ENCODE measurements at regions not wholly inside any gene's neighbourhood (a gene's known extent, or its start where the extent isn't known, plus 50 kb on each side); places are given as distances from the start of the nearest gene placed in this dataset.

DNA sequence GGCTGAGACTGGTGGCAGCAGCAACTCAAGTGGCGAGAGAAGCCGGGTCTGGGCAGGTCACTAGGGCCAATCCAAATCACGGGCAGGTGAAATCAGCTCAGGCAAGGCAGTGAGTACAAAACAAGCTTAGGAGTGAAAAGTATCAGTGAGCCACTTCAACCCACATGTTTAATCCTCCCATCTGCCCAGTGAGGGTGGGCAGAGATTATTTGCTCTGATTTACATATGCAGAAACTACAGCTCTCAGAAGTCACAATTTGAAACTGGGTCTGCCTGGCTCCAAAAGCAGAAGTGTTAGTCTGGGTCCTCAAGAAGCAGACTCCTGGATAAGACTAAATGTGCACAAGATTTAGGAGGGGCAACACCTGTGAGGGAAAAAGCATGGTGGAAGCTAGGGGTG, 173.7 kb upstream of the LRFN2 start:
- H3K4me3 ChIP-seq (ENCODE audit: low read length in 2 of 2): no peak overlapping the region
- H3K4me1 ChIP-seq (ENCODE audit: control insufficient read depth in 1 of 2, insufficient read depth in 2 of 2, low read length in 2 of 2): no peaks in the 10 kb centered on the region
- DNase-seq (no peak), ATAC-seq (ENCODE audit: low FRiP score) (no peak)
- 95 to 98% methylated on average over 3 of the region's 3 CpGs for WGBS, 2 donors
- H3K9me3 ChIP-seq (ENCODE audit: control insufficient read depth, low read length): no peaks in the 10 kb centered on the region
- no peaks in the 10 kb centered on the region for H3K36me3 ChIP-seq (ENCODE audit: control insufficient read depth in 1 of 2, insufficient read depth in 2 of 2, low read length in 1 of 2)
- no peaks in the 10 kb centered on the region for H3K27me3 ChIP-seq (ENCODE audit: control insufficient read depth in 1 of 2, insufficient read depth in 2 of 2, low read length in 1 of 2)
- no peak overlapping the region for H3K27ac ChIP-seq (ENCODE audit: low read depth in 1 of 2, low read length in 2 of 2)
- intact Hi-C loops (cut with DNase I): no loop called here

- Histone ChIP-seq H3K27me3 (ENCODE audit: control insufficient read depth in 1 of 2, insufficient read depth in 2 of 2, low read length in 1 of 2) (no peaks in the 10 kb centered on the region), H3K9me3 (ENCODE audit: control insufficient read depth, low read length) (no peaks in the 10 kb centered on the region), H3K27ac (ENCODE audit: low read depth in 1 of 2, low read length in 2 of 2) (no peak overlapping the region), H3K4me1 (ENCODE audit: control insufficient read depth in 1 of 2, insufficient read depth in 2 of 2, low read length in 2 of 2) (no peaks in the 10 kb centered on the region), H3K36me3 (ENCODE audit: control insufficient read depth in 1 of 2, insufficient read depth in 2 of 2, low read length in 1 of 2) (no peaks in the 10 kb centered on the region), H3K4me3 (ENCODE audit: low read length in 2 of 2) (no peak overlapping the region)
- DNase-seq (no peak), ATAC-seq (ENCODE audit: low FRiP score) (no peak)
- intact Hi-C loops (cut with DNase I): no loop called here
- 85 to 90% methylated on average over 5 of the region's 5 CpGs for WGBS, 2 donors
These were observed 172.7 kb upstream of the LRFN2 start for GRCh38 chr6:40759838-40760237.

DNA sequence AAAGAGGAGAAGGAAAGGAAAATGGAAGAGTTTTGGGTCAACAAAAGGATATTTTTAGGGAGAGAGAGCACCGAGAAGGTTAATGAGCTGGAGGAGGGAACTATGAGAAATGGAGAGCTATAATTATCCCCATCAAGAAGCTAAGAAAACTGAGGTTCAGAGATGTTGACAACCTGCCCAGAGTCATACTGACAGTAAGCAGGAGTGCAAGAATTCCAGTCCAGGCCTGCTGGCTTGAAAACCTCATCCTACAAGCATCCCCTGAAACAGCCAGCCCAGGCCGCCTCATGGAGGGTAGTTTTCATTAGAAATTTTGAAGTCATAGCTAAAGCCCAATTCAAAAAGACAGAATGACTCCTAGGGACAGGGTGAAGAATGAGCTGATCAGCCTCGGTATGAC, 172.1 kb upstream of the LRFN2 start:
- H3K27ac ChIP-seq (ENCODE audit: low read depth in 1 of 2, low read length in 2 of 2): no peak overlapping the region
- H3K36me3 ChIP-seq (ENCODE audit: control insufficient read depth in 1 of 2, insufficient read depth in 2 of 2, low read length in 1 of 2): no peaks in the 10 kb centered on the region
- no peaks in the 10 kb centered on the region for H3K27me3 ChIP-seq (ENCODE audit: control insufficient read depth in 1 of 2, insufficient read depth in 2 of 2, low read length in 1 of 2)
- ATAC-seq (ENCODE audit: low FRiP score): no peak
- intact Hi-C loops (cut with DNase I): no loop called here
- no peak for DNase-seq
- no peaks in the 10 kb centered on the region for H3K9me3 ChIP-seq (ENCODE audit: control insufficient read depth, low read length)
- no peak overlapping the region for H3K4me3 ChIP-seq (ENCODE audit: low read length in 2 of 2)
- no peaks in the 10 kb centered on the region for H3K4me1 ChIP-seq (ENCODE audit: control insufficient read depth in 1 of 2, insufficient read depth in 2 of 2, low read length in 2 of 2)
- 18 to 31% methylated on average over 3 of the region's 3 CpGs for WGBS, 2 donors

- H3K27ac ChIP-seq (ENCODE audit: low read depth in 1 of 2, low read length in 2 of 2): no peak overlapping the region
- ATAC-seq (ENCODE audit: low FRiP score): no peak
These were observed 168.7 kb upstream of the LRFN2 start for GRCh38 chr6:40755749-40756452.

DNA sequence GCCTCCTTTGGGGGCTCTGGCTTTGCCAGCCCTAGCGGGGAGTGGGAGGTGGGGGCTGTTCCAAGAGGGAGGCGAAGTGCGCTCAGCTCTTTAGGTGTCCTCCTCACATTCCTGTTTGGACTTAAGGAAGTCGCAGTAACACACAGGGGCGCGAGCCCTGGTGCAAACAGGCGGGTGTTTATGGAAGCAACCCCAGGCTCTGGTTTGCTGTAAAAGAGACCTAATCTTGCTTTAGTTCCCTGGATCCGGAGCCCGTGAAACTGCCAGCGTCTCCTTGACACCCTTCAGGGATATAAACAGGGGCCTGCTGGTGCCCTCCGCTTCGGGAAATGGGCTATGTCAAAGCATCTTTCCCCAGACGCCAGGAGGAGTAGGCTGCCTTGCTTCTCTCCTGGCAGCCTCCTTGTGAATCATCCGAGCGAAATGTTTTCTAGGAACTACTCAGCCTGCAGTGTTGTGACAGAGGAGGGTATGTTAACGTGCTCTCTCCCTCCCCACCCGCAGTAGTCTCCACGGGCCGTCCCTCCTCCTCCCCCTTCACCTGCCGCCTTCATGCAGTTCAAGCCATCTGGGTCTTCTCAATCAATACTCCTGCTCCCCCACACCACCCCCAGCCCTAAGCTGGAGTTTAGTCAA, 168.0 kb upstream of the LRFN2 start:
- H3K4me3 ChIP-seq (ENCODE audit: low read length in 2 of 2): no peak overlapping the region
- no peaks in the 10 kb centered on the region for H3K27me3 ChIP-seq (ENCODE audit: control insufficient read depth in 1 of 2, insufficient read depth in 2 of 2, low read length in 1 of 2)
- 11 to 19% methylated on average over 20 of the region's 20 CpGs for WGBS, 2 donors
- H3K27ac ChIP-seq (ENCODE audit: low read depth in 1 of 2, low read length in 2 of 2): no peak overlapping the region
- H3K9me3 ChIP-seq (ENCODE audit: control insufficient read depth, low read length): no peaks in the 10 kb centered on the region
- no peak for ATAC-seq (ENCODE audit: low FRiP score)
- no peaks in the 10 kb centered on the region for H3K4me1 ChIP-seq (ENCODE audit: control insufficient read depth in 1 of 2, insufficient read depth in 2 of 2, low read length in 2 of 2)
- no peaks in the 10 kb centered on the region for H3K36me3 ChIP-seq (ENCODE audit: control insufficient read depth in 1 of 2, insufficient read depth in 2 of 2, low read length in 1 of 2)
- DNase-seq: no peak
- intact Hi-C loops (cut with DNase I): no loop called here

More at GRCh38 chr6:40755749-40756452, 168.7 kb upstream of the LRFN2 start:
- no peaks in the 10 kb centered on the region for H3K27me3 ChIP-seq (ENCODE audit: control insufficient read depth in 1 of 2, insufficient read depth in 2 of 2, low read length in 1 of 2)
- no peak overlapping the region for H3K4me3 ChIP-seq (ENCODE audit: low read length in 2 of 2)
- H3K9me3 ChIP-seq (ENCODE audit: control insufficient read depth, low read length): no peaks in the 10 kb centered on the region
- H3K36me3 ChIP-seq (ENCODE audit: control insufficient read depth in 1 of 2, insufficient read depth in 2 of 2, low read length in 1 of 2): no peaks in the 10 kb centered on the region
- no peaks in the 10 kb centered on the region for H3K4me1 ChIP-seq (ENCODE audit: control insufficient read depth in 1 of 2, insufficient read depth in 2 of 2, low read length in 2 of 2)
- DNase-seq: no peak
- 77 to 82% methylated on average over 8 of the region's 8 CpGs for WGBS, 2 donors
- intact Hi-C loops (cut with DNase I): no loop called here

DNA sequence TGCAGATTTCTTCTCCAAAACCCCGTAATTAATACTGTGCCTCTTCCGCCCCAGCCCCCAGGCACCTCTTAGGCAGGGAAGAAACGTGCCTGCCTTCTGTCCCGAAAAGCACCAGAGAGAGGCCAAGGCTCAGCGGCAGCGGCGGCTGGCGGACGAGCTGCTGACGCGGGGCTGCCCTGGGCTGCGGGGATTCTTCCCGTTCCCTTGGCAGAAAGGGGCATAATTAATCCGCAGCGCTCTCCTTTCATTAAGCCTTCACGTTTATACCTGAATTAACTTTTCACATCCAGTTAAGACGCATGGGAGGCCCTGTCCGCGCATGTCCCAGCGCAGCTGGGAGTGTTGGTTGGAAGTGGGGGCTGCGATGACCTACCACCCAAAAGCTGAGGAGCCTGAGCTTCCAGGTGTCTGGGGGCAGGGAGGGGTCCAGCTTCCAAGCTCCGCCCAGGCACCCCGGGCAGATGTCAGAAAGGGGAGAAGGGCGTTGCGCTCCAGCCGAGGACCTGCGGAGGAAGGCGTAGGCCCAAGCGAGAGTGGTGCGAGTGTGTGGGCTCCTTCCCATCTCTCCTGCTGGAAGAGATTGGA, 167.4 kb upstream of the LRFN2 start:
- DNase-seq (no peak), ATAC-seq (ENCODE audit: low FRiP score) (no peak)
- intact Hi-C loops (cut with DNase I): no loop called here
- Histone ChIP-seq H3K36me3 (ENCODE audit: control insufficient read depth in 1 of 2, insufficient read depth in 2 of 2, low read length in 1 of 2) (no peaks in the 10 kb centered on the region), H3K9me3 (ENCODE audit: control insufficient read depth, low read length) (no peaks in the 10 kb centered on the region), H3K27ac (ENCODE audit: low read depth in 1 of 2, low read length in 2 of 2) (no peak overlapping the region), H3K4me3 (ENCODE audit: low read length in 2 of 2) (no peak overlapping the region), H3K4me1 (ENCODE audit: control insufficient read depth in 1 of 2, insufficient read depth in 2 of 2, low read length in 2 of 2) (no peaks in the 10 kb centered on the region), H3K27me3 (ENCODE audit: control insufficient read depth in 1 of 2, insufficient read depth in 2 of 2, low read length in 1 of 2) (no peaks in the 10 kb centered on the region)
- WGBS, 2 donors: 27 to 34% methylated on average over 30 of the region's 30 CpGs

GRCh38 chr6:40753675-40754448, 166.7 kb upstream of the LRFN2 start:
- Histone ChIP-seq H3K4me1 (ENCODE audit: control insufficient read depth in 1 of 2, insufficient read depth in 2 of 2, low read length in 2 of 2) (no peaks in the 10 kb centered on the region), H3K27me3 (ENCODE audit: control insufficient read depth in 1 of 2, insufficient read depth in 2 of 2, low read length in 1 of 2) (no peaks in the 10 kb centered on the region), H3K4me3 (ENCODE audit: low read length in 2 of 2) (no peak overlapping the region), H3K9me3 (ENCODE audit: control insufficient read depth, low read length) (no peaks in the 10 kb centered on the region), H3K27ac (ENCODE audit: low read depth in 1 of 2, low read length in 2 of 2) (no peak overlapping the region), H3K36me3 (ENCODE audit: control insufficient read depth in 1 of 2, insufficient read depth in 2 of 2, low read length in 1 of 2) (no peaks in the 10 kb centered on the region)
- WGBS, 2 donors: 85 to 87% methylated on average over 3 of the region's 3 CpGs
- intact Hi-C loops (cut with DNase I): no loop called here
- ATAC-seq (ENCODE audit: low FRiP score) (no peak), DNase-seq (no peak)

GRCh38 chr6:40753048-40753447, 165.9 kb upstream of the LRFN2 start:
- no peak for DNase-seq
- Histone ChIP-seq H3K27ac (ENCODE audit: low read depth in 1 of 2, low read length in 2 of 2) (no peak overlapping the region), H3K27me3 (ENCODE audit: control insufficient read depth in 1 of 2, insufficient read depth in 2 of 2, low read length in 1 of 2) (no peaks in the 10 kb centered on the region), H3K4me1 (ENCODE audit: control insufficient read depth in 1 of 2, insufficient read depth in 2 of 2, low read length in 2 of 2) (no peaks in the 10 kb centered on the region), H3K4me3 (ENCODE audit: low read length in 2 of 2) (no peak overlapping the region), H3K9me3 (ENCODE audit: control insufficient read depth, low read length) (no peaks in the 10 kb centered on the region), H3K36me3 (ENCODE audit: control insufficient read depth in 1 of 2, insufficient read depth in 2 of 2, low read length in 1 of 2) (no peaks in the 10 kb centered on the region)
- ATAC-seq (ENCODE audit: low FRiP score): no peak
- 95 to 100% methylated on average over 3 of the region's 3 CpGs for WGBS, 2 donors
- intact Hi-C loops (cut with DNase I): no loop called here

All from aorta (tissue), 5 donors.